ENCODE measurements at regions not wholly inside any gene's neighbourhood (a gene's known extent, or its start where the extent isn't known, plus 50 kb on each side); places are given as distances from the start of the nearest gene placed in this dataset.

DNA sequence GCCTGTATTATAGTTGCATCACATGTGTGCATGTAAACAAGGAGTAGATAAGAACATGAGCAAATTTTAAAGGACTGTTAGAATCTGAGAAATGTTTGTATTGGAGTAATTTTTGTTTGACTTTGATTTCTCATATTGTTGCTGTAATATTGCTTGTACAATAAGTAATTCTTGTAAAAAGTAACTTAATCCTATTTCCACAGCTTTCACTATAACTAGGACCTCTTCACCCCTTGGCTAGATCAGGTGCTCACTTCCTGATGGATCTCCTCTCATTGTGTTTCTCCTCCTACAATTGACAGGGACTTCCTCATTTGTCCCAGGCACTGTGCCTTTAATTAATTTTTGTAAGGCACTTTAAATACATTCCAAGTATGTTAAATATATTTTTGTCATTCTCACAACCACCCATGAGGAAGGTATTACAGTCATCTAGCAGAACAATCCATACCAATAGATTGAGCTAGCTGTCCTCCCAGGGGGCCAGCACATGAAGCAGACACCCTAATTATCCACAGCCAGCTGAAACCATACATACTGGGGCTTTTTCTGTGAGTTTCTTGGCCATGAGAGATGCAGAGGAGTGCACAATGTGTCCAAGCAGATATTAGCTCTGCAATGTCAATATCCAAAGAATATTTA is 359.5 kb upstream of the ACVR2A start:
- TF ChIP-seq, protein P1, sequence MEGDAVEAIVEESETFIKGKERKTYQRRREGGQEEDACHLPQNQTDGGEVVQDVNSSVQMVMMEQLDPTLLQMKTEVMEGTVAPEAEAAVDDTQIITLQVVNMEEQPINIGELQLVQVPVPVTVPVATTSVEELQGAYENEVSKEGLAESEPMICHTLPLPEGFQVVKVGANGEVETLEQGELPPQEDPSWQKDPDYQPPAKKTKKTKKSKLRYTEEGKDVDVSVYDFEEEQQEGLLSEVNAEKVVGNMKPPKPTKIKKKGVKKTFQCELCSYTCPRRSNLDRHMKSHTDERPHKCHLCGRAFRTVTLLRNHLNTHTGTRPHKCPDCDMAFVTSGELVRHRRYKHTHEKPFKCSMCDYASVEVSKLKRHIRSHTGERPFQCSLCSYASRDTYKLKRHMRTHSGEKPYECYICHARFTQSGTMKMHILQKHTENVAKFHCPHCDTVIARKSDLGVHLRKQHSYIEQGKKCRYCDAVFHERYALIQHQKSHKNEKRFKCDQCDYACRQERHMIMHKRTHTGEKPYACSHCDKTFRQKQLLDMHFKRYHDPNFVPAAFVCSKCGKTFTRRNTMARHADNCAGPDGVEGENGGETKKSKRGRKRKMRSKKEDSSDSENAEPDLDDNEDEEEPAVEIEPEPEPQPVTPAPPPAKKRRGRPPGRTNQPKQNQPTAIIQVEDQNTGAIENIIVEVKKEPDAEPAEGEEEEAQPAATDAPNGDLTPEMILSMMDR (IDR thresholded peaks at IDR 0.05; ENCODE audit: control insufficient read depth, insufficient read depth, low read depth, low read length, missing control alignments), result no peak
- DNase-seq (ENCODE audit: low read depth), result no peak
- H3K4me3 ChIP-seq (ENCODE audit: control insufficient read depth, low read depth, low read length), result no peak overlapping the region

DNA sequence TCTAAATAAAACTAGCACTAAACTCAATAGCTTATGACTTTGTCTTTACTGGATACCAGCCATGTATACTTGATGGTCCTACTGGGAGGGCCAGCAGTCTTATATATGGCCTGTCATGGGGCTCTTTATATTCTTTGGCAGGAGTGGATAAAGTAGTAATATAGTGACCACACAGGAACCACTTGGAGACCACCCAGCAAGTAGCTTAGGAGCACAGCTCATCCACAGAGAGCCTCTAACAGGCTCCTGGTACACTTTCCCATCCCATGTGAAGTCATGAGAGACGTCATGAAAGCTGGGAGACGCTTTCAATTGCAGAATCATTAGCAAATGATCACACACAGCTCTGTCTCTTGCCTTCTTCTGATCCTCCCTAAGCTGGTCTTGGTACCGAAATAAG is 360.9 kb upstream of the ACVR2A start:
- DNase-seq (ENCODE audit: low read depth), result no peak
- TF ChIP-seq, protein P1 (IDR thresholded peaks at IDR 0.05; ENCODE audit: control insufficient read depth, insufficient read depth, low read depth, low read length, missing control alignments), result no peak
- no peak overlapping the region for H3K4me3 ChIP-seq (ENCODE audit: control insufficient read depth, low read depth, low read length)

DNA sequence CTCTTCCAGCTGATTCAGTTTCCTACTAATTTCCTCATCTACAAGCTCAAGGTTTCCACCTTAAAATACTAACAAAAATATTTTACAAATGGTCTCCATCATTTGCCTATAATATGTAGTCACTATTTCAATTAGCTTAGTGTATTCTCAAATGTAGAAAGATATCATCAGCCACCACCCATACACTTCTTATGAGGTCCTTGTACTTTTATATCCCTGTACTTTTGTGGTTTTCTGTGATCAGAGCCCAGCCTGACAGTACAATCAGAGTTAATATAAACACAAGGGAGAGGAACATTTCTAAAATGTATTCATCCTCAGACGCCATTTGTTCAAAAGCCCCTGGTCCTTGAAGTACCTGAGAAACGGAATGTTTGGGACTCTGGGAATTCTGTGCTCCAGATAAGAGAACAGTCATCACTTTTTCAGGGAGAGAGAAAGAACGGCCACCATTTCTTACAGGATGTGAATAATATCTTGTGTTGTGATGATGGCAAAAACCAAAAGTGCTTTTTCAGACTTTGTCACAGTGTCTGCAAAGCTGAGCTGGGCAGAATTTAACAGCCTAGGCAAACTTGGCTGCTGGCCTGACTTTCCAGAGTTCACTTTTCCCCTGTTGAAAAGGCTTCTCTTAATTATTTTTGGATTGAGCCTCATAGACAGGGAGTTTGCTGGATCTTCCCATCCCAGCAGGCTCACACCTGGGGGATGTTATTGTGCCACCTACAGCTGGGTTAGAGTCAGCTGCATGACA is 361.7 kb upstream of the ACVR2A start:
- DNase-seq (ENCODE audit: low read depth), result no peak
- TF ChIP-seq, protein P1 (IDR thresholded peaks at IDR 0.05; ENCODE audit: control insufficient read depth, insufficient read depth, low read depth, low read length, missing control alignments), result no peak
- no peak overlapping the region for H3K4me3 ChIP-seq (ENCODE audit: control insufficient read depth, low read depth, low read length)

DNA sequence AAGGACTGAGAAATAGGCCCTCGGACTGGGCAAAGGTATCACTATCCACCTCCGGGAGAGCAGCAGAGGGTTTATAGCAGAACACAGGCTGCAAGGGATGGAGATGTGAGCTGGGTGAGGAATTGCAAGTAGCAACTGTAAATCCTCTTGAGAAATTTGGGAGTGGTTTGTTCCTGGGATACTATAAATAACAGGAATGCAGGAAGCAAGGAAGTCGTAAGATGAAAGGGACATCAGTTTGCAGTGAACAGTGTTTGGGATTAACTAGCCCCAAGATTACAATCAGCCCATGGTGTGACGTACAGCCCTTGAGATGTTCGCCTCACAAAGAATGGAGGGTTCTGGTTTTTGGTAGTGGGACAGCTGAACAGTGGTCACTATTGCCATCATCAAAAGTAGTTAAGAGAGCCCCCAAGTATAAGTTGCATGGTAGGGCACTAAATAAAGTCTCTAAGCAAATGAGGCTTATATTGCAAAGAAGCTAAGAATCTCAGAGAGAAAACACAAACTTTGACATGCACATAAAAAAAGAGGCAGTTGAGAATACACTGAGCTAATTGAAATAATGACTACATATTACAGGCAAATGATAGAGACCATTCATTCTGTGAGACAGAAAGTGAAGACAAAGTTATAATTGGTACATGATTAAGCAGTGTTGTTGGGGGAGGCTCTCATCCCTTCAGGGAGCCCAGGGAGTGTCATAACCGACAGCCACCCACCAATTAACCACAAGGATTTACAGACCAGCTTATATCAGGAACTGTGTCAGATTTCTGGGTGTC is 362.5 kb upstream of the ACVR2A start:
- no peak overlapping the region for H3K4me3 ChIP-seq (ENCODE audit: control insufficient read depth, low read depth, low read length)
- TF ChIP-seq, protein P1 (IDR thresholded peaks at IDR 0.05; ENCODE audit: control insufficient read depth, insufficient read depth, low read depth, low read length, missing control alignments), result no peak
- DNase-seq (ENCODE audit: low read depth), result no peak

DNA sequence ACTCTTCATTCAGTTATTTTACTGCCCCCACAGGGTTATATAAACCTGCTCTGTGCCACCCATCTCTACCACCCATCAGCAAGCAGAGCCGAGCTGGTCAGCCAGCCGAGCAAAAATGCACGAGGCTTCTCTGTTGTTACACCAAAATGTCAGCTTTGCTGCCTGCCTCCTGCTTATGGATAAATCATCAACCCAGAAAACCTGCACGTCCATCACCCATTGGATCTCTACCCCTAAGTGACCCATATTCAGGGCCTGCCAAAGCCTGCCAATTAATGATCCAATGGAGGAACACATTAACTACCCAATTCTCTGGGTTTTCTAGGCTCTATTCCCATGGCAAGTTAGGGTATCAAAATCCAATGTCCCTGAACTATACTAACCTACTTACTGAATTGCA is 365.5 kb upstream of the ACVR2A start:
- H3K4me3 ChIP-seq (ENCODE audit: control insufficient read depth, low read depth, low read length), result no peak overlapping the region
- TF ChIP-seq, protein P1 (IDR thresholded peaks at IDR 0.05; ENCODE audit: control insufficient read depth, insufficient read depth, low read depth, low read length, missing control alignments), result no peak
- DNase-seq (ENCODE audit: low read depth), result no peak

DNA sequence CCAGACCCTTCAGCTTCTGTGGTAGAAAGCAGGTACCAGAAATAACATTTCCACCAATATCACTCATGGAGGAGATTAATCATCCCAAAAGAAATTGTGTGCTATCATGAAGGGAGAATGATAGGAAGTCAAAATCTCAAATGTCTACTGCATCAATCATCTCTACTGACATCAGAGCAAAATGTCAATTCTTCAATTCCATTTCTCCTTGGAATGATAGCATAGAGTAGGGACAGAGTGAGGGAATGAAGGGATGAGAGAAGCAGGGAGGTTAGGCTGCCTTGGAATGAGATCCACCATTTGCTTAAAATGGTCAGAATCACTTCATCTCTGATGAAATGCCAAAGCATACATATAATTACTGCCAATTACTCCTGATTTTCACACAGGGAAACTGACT is 371.8 kb upstream of the ACVR2A start:
- TF ChIP-seq, protein P1 (IDR thresholded peaks at IDR 0.05; ENCODE audit: control insufficient read depth, insufficient read depth, low read depth, low read length, missing control alignments), result no peak
- no peak overlapping the region for H3K4me3 ChIP-seq (ENCODE audit: control insufficient read depth, low read depth, low read length)
- no peak for DNase-seq (ENCODE audit: low read depth)
